ENCODE measurements at regions not wholly inside any gene's neighbourhood (a gene's known extent, or its start where the extent isn't known, plus 50 kb on each side); places are given as distances from the start of the nearest gene placed in this dataset.

DNA sequence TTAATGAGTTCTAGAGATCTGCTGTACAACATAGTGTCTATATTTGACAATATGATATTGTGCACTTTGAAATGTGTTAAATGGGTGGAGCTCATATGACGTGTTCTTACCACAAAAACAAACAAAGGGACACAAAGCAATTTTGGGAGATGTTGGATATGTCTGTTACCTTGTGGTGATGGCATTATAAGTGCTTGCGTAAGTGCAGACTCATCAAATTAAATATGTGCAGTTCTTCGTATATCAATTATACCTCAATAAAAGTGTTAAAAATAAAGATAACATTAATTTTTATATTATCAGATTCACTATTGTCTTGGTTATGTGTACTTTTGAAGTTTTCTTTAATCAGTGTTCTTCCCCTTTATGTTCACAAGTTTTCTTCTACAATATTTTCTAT, 372.9 kb upstream of the COBL start:
- H3K36me3 ChIP-seq (ENCODE audit: control insufficient read depth in 2 of 2, insufficient read depth in 1 of 2, low read length in 2 of 2): no peaks in the 10 kb centered on the region
- H3K4me3 ChIP-seq (ENCODE audit: low read depth, low read length): no peak overlapping the region
- no peaks in the 10 kb centered on the region for H3K4me1 ChIP-seq (ENCODE audit: control insufficient read depth, insufficient read depth, low read length)
- no peak for TF ChIP-seq ZIC2 (tag by site-specific recombination; IDR thresholded peaks at IDR 0.05)
- TF ChIP-seq, protein P1, sequence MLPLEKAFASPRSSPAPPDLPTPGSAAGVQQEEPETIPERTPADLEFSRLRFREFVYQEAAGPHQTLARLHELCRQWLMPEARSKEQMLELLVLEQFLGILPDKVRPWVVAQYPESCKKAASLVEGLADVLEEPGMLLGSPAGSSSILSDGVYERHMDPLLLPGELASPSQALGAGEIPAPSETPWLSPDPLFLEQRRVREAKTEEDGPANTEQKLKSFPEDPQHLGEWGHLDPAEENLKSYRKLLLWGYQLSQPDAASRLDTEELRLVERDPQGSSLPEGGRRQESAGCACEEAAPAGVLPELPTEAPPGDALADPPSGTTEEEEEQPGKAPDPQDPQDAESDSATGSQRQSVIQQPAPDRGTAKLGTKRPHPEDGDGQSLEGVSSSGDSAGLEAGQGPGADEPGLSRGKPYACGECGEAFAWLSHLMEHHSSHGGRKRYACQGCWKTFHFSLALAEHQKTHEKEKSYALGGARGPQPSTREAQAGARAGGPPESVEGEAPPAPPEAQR (tag by site-specific recombination; IDR thresholded peaks at IDR 0.05): no peak
- TF ChIP-seq, protein P2, sequence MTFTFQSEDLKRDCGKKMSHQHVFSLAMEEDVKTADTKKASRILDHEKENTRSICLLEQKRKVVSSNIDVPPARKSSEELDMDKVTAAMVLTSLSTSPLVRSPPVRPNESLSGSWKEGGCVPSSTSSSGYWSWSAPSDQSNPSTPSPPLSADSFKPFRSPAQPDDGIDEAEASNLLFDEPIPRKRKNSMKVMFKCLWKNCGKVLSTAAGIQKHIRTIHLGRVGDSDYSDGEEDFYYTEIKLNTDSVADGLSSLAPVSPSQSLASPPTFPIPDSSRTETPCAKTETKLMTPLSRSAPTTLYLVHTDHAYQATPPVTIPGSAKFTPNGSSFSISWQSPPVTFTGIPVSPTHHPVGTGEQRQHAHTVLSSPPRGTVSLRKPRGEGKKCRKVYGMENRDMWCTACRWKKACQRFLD (tag by site-specific recombination; IDR thresholded peaks at IDR 0.05): no peak
- no peak for TF ChIP-seq MZF1 (tag by site-specific recombination; IDR thresholded peaks at IDR 0.05; ENCODE audit: borderline replicate concordance)
- TF ChIP-seq, protein P3, sequence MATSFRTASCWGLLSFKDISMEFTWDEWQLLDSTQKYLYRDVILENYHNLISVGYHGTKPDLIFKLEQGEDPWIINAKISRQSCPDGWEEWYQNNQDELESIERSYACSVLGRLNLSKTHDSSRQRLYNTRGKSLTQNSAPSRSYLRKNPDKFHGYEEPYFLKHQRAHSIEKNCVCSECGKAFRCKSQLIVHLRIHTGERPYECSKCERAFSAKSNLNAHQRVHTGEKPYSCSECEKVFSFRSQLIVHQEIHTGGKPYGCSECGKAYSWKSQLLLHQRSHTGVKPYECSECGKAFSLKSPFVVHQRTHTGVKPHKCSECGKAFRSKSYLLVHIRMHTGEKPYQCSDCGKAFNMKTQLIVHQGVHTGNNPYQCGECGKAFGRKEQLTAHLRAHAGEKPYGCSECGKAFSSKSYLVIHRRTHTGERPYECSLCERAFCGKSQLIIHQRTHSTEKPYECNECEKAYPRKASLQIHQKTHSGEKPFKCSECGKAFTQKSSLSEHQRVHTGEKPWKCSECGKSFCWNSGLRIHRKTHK (tag by site-specific recombination; IDR thresholded peaks at IDR 0.05): no peak
- no peak for TF ChIP-seq ZNF202 (tag by site-specific recombination; IDR thresholded peaks at IDR 0.05; ENCODE audit: borderline replicate concordance)
- TF ChIP-seq GLI4 (tag by site-specific recombination; IDR thresholded peaks at IDR 0.05): no peak
- TF ChIP-seq ZNF324 (tag by site-specific recombination; IDR thresholded peaks at IDR 0.05): no peak
- TF ChIP-seq ZNF768 (tag by site-specific recombination; IDR thresholded peaks at IDR 0.05): no peak
- TF ChIP-seq YY1 (tag by site-specific recombination; IDR thresholded peaks at IDR 0.05): no peak
- TF ChIP-seq, protein P4, sequence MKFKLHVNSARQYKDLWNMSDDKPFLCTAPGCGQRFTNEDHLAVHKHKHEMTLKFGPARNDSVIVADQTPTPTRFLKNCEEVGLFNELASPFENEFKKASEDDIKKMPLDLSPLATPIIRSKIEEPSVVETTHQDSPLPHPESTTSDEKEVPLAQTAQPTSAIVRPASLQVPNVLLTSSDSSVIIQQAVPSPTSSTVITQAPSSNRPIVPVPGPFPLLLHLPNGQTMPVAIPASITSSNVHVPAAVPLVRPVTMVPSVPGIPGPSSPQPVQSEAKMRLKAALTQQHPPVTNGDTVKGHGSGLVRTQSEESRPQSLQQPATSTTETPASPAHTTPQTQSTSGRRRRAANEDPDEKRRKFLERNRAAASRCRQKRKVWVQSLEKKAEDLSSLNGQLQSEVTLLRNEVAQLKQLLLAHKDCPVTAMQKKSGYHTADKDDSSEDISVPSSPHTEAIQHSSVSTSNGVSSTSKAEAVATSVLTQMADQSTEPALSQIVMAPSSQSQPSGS (tag by site-specific recombination; IDR thresholded peaks at IDR 0.05; ENCODE audit: low read depth): no peak
- no peak for TF ChIP-seq ZNF530 (tag by site-specific recombination; IDR thresholded peaks at IDR 0.05; ENCODE audit: low read depth)
- TF ChIP-seq GLIS1 (tag by site-specific recombination; IDR thresholded peaks at IDR 0.05): no peak
- TF ChIP-seq, protein P5, sequence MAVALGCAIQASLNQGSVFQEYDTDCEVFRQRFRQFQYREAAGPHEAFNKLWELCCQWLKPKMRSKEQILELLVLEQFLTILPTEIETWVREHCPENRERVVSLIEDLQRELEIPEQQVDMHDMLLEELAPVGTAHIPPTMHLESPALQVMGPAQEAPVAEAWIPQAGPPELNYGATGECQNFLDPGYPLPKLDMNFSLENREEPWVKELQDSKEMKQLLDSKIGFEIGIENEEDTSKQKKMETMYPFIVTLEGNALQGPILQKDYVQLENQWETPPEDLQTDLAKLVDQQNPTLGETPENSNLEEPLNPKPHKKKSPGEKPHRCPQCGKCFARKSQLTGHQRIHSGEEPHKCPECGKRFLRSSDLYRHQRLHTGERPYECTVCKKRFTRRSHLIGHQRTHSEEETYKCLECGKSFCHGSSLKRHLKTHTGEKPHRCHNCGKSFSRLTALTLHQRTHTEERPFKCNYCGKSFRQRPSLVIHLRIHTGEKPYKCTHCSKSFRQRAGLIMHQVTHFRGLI (tag by site-specific recombination; IDR thresholded peaks at IDR 0.05): no peak
- H3K9me3 ChIP-seq (ENCODE audit: control insufficient read depth, insufficient read depth, low read depth, low read length): no peaks in the 10 kb centered on the region
- ChIA-PET CTCF (no interaction called here), POLR2A (no interaction called here)
- H3K27ac ChIP-seq (ENCODE audit: extremely low read depth, low read depth, low read length): no peak overlapping the region

DNA sequence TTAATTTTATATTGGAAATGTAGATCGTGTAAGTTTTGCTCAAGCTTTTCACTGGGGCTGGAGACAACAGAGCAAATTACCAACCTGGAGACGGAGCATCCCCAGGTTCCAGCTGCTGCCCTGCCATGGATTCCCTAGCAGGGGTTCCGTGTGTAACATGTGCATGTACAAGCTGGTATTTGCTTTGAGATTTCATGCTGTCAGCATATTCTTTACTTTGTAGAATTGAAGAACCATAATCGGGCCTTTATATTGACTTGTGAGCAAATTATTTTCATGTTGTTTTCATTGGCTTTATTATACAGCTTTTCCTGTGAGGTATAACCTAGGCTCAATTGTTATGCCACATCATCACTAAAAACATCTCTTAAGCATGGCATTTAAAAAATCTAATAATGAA, 369.2 kb upstream of the COBL start:
- no peaks in the 10 kb centered on the region for H3K4me1 ChIP-seq (ENCODE audit: control insufficient read depth, insufficient read depth, low read length)
- ChIA-PET POLR2A (no interaction called here), CTCF (no interaction called here)
- H3K27ac ChIP-seq (ENCODE audit: extremely low read depth, low read depth, low read length): no peak overlapping the region
- H3K4me3 ChIP-seq (ENCODE audit: low read depth, low read length): no peak overlapping the region
- no peaks in the 10 kb centered on the region for H3K36me3 ChIP-seq (ENCODE audit: control insufficient read depth in 2 of 2, insufficient read depth in 1 of 2, low read length in 2 of 2)
- no peaks in the 10 kb centered on the region for H3K9me3 ChIP-seq (ENCODE audit: control insufficient read depth, insufficient read depth, low read depth, low read length)
- TF ChIP-seq ZNF514 (tag by site-specific recombination; IDR thresholded peaks at IDR 0.05): no peak
- TF ChIP-seq, protein P6, sequence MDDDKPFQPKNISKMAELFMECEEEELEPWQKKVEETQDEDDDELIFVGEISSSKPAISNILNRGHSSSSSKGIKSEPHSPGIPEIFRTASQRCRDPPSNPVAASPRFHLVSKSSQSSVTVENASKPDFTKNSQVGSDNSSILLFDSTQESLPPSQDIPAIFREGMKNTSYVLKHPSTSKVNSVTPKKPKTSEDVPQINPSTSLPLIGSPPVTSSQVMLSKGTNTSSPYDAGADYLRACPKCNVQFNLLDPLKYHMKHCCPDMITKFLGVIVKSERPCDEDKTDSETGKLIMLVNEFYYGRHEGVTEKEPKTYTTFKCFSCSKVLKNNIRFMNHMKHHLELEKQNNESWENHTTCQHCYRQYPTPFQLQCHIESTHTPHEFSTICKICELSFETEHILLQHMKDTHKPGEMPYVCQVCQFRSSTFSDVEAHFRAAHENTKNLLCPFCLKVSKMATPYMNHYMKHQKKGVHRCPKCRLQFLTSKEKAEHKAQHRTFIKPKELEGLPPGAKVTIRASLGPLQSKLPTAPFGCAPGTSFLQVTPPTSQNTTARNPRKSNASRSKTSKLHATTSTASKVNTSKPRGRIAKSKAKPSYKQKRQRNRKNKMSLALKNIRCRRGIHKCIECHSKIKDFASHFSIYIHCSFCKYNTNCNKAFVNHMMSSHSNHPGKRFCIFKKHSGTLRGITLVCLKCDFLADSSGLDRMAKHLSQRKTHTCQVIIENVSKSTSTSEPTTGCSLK (tag by site-specific recombination; IDR thresholded peaks at IDR 0.05): no peak
- TF ChIP-seq, protein P7, sequence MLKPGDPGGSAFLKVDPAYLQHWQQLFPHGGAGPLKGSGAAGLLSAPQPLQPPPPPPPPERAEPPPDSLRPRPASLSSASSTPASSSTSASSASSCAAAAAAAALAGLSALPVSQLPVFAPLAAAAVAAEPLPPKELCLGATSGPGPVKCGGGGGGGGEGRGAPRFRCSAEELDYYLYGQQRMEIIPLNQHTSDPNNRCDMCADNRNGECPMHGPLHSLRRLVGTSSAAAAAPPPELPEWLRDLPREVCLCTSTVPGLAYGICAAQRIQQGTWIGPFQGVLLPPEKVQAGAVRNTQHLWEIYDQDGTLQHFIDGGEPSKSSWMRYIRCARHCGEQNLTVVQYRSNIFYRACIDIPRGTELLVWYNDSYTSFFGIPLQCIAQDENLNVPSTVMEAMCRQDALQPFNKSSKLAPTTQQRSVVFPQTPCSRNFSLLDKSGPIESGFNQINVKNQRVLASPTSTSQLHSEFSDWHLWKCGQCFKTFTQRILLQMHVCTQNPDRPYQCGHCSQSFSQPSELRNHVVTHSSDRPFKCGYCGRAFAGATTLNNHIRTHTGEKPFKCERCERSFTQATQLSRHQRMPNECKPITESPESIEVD (tag by site-specific recombination; IDR thresholded peaks at IDR 0.05): no peak
- TF ChIP-seq, protein P8, sequence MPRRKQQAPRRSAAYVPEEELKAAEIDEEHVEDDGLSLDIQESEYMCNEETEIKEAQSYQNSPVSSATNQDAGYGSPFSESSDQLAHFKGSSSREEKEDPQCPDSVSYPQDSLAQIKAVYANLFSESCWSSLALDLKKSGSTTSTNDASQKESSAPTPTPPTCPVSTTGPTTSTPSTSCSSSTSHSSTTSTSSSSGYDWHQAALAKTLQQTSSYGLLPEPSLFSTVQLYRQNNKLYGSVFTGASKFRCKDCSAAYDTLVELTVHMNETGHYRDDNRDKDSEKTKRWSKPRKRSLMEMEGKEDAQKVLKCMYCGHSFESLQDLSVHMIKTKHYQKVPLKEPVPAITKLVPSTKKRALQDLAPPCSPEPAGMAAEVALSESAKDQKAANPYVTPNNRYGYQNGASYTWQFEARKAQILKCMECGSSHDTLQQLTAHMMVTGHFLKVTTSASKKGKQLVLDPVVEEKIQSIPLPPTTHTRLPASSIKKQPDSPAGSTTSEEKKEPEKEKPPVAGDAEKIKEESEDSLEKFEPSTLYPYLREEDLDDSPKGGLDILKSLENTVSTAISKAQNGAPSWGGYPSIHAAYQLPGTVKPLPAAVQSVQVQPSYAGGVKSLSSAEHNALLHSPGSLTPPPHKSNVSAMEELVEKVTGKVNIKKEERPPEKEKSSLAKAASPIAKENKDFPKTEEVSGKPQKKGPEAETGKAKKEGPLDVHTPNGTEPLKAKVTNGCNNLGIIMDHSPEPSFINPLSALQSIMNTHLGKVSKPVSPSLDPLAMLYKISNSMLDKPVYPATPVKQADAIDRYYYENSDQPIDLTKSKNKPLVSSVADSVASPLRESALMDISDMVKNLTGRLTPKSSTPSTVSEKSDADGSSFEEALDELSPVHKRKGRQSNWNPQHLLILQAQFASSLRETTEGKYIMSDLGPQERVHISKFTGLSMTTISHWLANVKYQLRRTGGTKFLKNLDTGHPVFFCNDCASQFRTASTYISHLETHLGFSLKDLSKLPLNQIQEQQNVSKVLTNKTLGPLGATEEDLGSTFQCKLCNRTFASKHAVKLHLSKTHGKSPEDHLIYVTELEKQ (tag by site-specific recombination; IDR thresholded peaks at IDR 0.05; ENCODE audit: borderline replicate concordance): no peak

All from HEK293 (cell line).